C4-2B (cell line): ENCODE measurements at regions not wholly inside any gene's neighbourhood (a gene's known extent, or its start where the extent isn't known, plus 50 kb on each side); places are given as distances from the start of the nearest gene placed in this dataset.

ENCODE experiments used
- CTCF ChIP-seq: fragments of 450-650 bp; conservative IDR thresholded peaks from 2 replicates; pipeline ENCODE4 v1.5.1; 2017; ENCODE audit warnings: mild to moderate bottlenecking
- ZFX ChIP-seq: fragments of 450-650 bp; IDR thresholded peaks from 2 replicates; pipeline ENCODE4 v1.6.1; 2017

- TF ChIP-seq CTCF (no peak), ZFX (no peak)
These were observed 58.6 kb upstream of the HS6ST1 start for GRCh38 chr2:128377071-128377910.
